ENCODE measurements at regions not wholly inside any gene's neighbourhood (a gene's known extent, or its start where the extent isn't known, plus 50 kb on each side); places are given as distances from the start of the nearest gene placed in this dataset.

DNA sequence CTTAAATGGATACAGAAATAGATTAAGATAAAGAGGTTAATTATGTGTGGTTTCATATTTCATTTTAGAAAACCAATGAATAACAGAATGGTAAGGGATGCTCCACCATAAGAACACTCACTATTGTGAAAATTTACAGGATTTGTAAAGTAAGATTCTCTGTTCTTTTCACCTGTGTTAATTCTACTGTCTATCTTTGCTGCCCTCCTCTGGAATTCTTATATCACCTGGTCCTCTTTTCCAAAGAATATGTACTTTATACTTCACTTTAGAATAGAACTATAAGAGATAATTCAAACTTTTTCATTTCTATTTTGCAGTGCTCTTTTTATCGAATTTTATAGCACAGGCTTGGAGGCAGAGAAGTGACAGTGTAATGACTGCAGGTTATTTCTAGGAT, 213.4 kb downstream of the LURAP1L start:
- no peak for TF ChIP-seq CTCF (conservative IDR thresholded peaks at IDR 0.05; ENCODE audit: low read depth, low read length)
- no peak overlapping the region for H3K4me3 ChIP-seq (ENCODE audit: low read depth, low read length)
- DNase-seq (ENCODE audit: low read depth), result peak; percentile 5

- TF ChIP-seq CTCF (conservative IDR thresholded peaks at IDR 0.05; ENCODE audit: low read depth, low read length), result no peak
- H3K4me3 ChIP-seq (ENCODE audit: low read depth, low read length), result no peak overlapping the region
- peak; percentile 5 for DNase-seq (ENCODE audit: low read depth)
Measured at GRCh38 chr9:12989669-12990068, 214.8 kb downstream of the LURAP1L start.

DNA sequence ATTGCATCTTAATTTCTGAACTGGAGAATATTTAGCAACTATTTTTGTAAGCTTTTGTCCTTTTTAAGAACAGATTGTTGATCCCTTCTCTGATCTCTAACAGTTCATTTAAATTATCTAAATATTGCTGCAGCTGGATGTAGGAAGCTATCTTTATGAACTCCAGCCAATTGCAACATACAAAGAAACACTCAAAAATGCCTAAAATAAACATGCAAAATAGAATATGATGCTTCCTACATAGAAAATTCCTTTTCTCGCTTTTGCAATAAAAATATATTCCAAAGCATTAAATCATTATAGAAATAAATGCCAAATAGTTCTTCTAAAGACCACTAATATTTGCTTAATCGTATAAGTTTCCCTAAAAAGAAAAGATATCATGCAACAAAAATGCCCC, 218.6 kb downstream of the LURAP1L start:
- no peak for TF ChIP-seq CTCF (conservative IDR thresholded peaks at IDR 0.05; ENCODE audit: low read depth, low read length)
- no peak overlapping the region for H3K4me3 ChIP-seq (ENCODE audit: low read depth, low read length)
- peak; percentile 41 for DNase-seq (ENCODE audit: low read depth)

DNA sequence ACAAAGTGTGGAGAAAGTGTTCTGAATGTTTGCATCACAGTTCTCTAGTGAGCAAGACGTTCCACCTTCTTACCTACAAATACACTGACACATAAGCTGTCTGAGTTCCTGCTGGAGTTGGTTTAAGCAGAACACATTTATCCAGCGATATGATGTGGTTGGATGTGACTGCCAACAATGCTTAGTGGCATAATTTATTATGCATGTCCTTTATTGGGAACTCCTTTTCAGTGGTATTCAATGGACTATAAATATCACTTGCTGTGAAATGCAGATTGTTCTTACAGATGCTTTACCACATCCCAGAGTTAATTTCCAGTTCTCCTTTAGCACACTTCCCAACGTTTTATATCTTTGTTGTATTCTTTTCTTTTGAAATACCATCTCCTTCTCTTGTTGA, 222.2 kb downstream of the LURAP1L start:
- TF ChIP-seq CTCF (conservative IDR thresholded peaks at IDR 0.05; ENCODE audit: low read depth, low read length), result no peak
- no peak for DNase-seq (ENCODE audit: low read depth)

GRCh38 chr9:13001989-13002580, 227.3 kb downstream of the LURAP1L start:
- no peak for DNase-seq (ENCODE audit: low read depth)
- H3K4me3 ChIP-seq (ENCODE audit: low read depth, low read length), result no peak overlapping the region
- TF ChIP-seq CTCF (conservative IDR thresholded peaks at IDR 0.05; ENCODE audit: low read depth, low read length), result no peak

More for the DNA sequence above, 222.2 kb downstream of the LURAP1L start:
- H3K4me3 ChIP-seq (ENCODE audit: low read depth, low read length), result no peak overlapping the region

DNA sequence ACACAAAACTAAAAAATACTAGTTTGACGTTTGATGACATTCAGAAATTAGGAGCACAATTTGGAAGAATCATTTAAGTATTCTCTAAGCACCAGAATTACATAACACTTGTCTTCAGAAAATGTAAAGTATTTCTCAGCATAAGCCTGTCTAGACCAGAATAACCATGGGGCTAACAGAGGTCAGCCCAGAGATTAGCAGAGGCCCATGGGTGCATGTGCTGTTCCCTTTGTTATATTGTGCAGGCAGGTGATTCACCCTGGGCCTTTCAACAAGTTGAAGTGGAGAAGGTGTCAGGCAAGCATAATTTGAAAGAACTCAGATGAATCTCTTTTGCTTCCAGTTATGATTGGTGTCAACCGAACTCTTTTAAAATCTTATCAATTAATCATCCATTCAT, 227.9 kb downstream of the LURAP1L start:
- DNase-seq (ENCODE audit: low read depth), result no peak
- no peak overlapping the region for H3K4me3 ChIP-seq (ENCODE audit: low read depth, low read length)
- no peak for TF ChIP-seq CTCF (conservative IDR thresholded peaks at IDR 0.05; ENCODE audit: low read depth, low read length)

DNA sequence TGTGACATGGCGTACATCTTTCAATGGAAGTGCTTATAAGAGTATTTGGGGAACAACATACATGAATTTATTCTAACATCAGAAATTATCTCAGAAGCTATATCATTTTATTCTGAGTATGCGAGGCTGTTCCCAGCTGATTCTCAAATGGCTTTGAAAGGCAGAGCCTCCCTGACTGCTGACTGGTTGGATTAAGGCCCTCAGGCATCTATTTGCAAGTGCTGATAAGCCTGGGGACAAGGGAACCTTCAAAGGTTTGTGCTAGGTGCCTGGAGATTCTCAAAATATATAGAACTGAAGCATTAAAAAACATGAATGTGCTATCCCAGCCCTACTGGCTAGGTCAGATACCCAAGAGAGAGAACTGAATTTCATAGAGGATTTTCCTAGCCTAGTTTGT, 235.1 kb downstream of the LURAP1L start:
- TF ChIP-seq CTCF (conservative IDR thresholded peaks at IDR 0.05; ENCODE audit: low read depth, low read length), result no peak
- no peak for DNase-seq (ENCODE audit: low read depth)
- H3K4me3 ChIP-seq (ENCODE audit: low read depth, low read length), result no peak overlapping the region
